ENCODE measurements at regions not wholly inside any gene's neighbourhood (a gene's known extent, or its start where the extent isn't known, plus 50 kb on each side); places are given as distances from the start of the nearest gene placed in this dataset.

DNA sequence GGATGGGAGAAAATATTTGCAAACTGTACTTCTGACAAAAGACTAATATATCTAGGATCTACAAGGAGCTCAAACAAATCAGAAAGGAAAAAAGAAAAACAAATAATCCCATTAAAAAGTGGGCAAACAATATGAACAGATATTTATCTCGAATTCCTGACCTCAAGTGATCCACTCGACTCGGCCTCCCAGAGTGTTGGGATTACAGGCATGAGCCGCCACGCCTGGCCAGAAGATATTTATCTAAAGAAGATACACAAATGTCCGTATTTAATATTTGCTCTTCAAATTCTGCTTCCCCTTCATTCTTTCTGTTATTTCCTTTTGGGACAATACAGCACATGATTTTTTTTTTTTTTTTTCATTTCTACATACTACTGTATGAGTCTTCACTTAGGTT lies 151.7 kb upstream of the GRM7 start:
- DNase-seq (no peak), ATAC-seq (no peak)
- 92% methylated on average over 6 of the region's 6 CpGs for WGBS (ENCODE audit: insufficient coverage)
- no peak for TF ChIP-seq CTCF (IDR thresholded peaks at IDR 0.05)
- Mint-ChIP-seq H3K4me1 (no peaks in the 10 kb centered on the region), H3K27me3 (ENCODE audit: low read depth in 2 of 2) (no peaks in the 10 kb centered on the region), H3K9me3 (peaks cover 14 to 25% of the 10 kb centered on the region in 2 donors), H3K36me3 (no peaks in the 10 kb centered on the region), H3K4me3 (no peak overlapping the region), H3K27ac (no peak overlapping the region)
- H3K36me3 ChIP-seq (ENCODE audit: control insufficient read depth, insufficient read depth, low read length): no peaks in the 10 kb centered on the region
- H3K27ac ChIP-seq (ENCODE audit: low read length): no peak overlapping the region
- no peaks in the 10 kb centered on the region for H3K27me3 ChIP-seq (ENCODE audit: control insufficient read depth, insufficient read depth, low read length)
- H3K9me3 ChIP-seq (ENCODE audit: control insufficient read depth, insufficient read depth, low read length): no peaks in the 10 kb centered on the region
- H3K4me1 ChIP-seq (ENCODE audit: control insufficient read depth, insufficient read depth, low read length): no peaks in the 10 kb centered on the region
- intact Hi-C loops (cut with micrococcal nuclease): no loop called here
- H3K4me3 ChIP-seq (ENCODE audit: low read length): no peak overlapping the region

DNA sequence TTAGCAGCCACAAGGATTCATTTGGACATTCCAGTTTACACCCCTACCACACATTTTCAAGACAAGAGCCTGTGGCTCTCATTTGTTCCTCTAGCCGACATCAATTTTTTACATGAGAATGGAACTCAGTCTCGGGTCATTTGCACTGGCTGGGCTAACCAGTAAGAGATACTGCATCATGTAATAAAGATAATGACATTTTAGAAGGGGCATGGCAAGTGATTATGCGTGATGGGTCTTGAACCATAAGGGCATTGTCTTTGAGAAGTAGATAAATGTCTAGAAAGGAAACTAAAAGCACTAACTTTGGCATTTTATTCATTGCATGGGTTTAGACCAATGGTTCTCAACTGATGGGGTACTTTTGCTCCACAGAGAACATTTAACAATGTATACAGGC lies 146.0 kb upstream of the GRM7 start:
- intact Hi-C loops (cut with micrococcal nuclease): no loop called here
- DNase-seq: no peak
- Histone ChIP-seq H3K27ac (ENCODE audit: low read length) (no peak overlapping the region), H3K27me3 (ENCODE audit: control insufficient read depth, insufficient read depth, low read length) (no peaks in the 10 kb centered on the region), H3K36me3 (ENCODE audit: control insufficient read depth, insufficient read depth, low read length) (no peaks in the 10 kb centered on the region), H3K4me3 (ENCODE audit: low read length) (no peak overlapping the region), H3K4me1 (ENCODE audit: control insufficient read depth, insufficient read depth, low read length) (no peaks in the 10 kb centered on the region), H3K9me3 (ENCODE audit: control insufficient read depth, insufficient read depth, low read length) (no peaks in the 10 kb centered on the region)
- ATAC-seq: no peak
- TF ChIP-seq CTCF (IDR thresholded peaks at IDR 0.05): no peak
- Mint-ChIP-seq H3K4me1 (no peaks in the 10 kb centered on the region), H3K27ac (no peak overlapping the region), H3K27me3 (ENCODE audit: low read depth in 2 of 2) (no peaks in the 10 kb centered on the region), H3K4me3 (no peak overlapping the region), H3K9me3 (peaks cover 11 to 15% of the 10 kb centered on the region in 2 donors), H3K36me3 (no peaks in the 10 kb centered on the region)
- 96% methylated on average over 3 of the region's 3 CpGs for WGBS (ENCODE audit: insufficient coverage)

- ATAC-seq (no peak), DNase-seq (no peak)
- no peaks in the 10 kb centered on the region for H3K27me3 ChIP-seq (ENCODE audit: control insufficient read depth, insufficient read depth, low read length)
- H3K27ac ChIP-seq (ENCODE audit: low read length): no peak overlapping the region
- WGBS (ENCODE audit: insufficient coverage): no CpG with 5 or more reads among the region's 1 CpG
- no peaks in the 10 kb centered on the region for H3K4me1 ChIP-seq (ENCODE audit: control insufficient read depth, insufficient read depth, low read length)
- H3K4me3 Mint-ChIP-seq: no peak overlapping the region
- H3K27me3 Mint-ChIP-seq (ENCODE audit: low read depth in 2 of 2): no peaks in the 10 kb centered on the region
- H3K36me3 Mint-ChIP-seq: no peaks in the 10 kb centered on the region
- TF ChIP-seq CTCF (IDR thresholded peaks at IDR 0.05): no peak
- H3K9me3 ChIP-seq (ENCODE audit: control insufficient read depth, insufficient read depth, low read length): no peaks in the 10 kb centered on the region
- intact Hi-C loops (cut with micrococcal nuclease): no loop called here
- no peaks in the 10 kb centered on the region for H3K36me3 ChIP-seq (ENCODE audit: control insufficient read depth, insufficient read depth, low read length)
- H3K9me3 Mint-ChIP-seq: peaks cover 10 to 23% of the 10 kb centered on the region in 2 donors
- no peaks in the 10 kb centered on the region for H3K4me1 Mint-ChIP-seq
- H3K4me3 ChIP-seq (ENCODE audit: low read length): no peak overlapping the region
- no peak overlapping the region for H3K27ac Mint-ChIP-seq
Observed at GRCh38 chr3:6716420-6716819, 144.5 kb upstream of the GRM7 start.

All from natural killer cell (primary cell).